Panc1 (cell line): ENCODE measurements at regions not wholly inside any gene's neighbourhood (a gene's known extent, or its start where the extent isn't known, plus 50 kb on each side); places are given as distances from the start of the nearest gene placed in this dataset.

Source experiments
- ATAC-seq: fragments of 200-7000 bp; cut with Tn5 transposase; 2 replicates; pipeline ENCODE4 v1.9.1; 2020; ENCODE audit warnings: mild to moderate bottlenecking, moderate library complexity
- BruUV-seq: library from RNA; stranded (reverse); fragments of 400-500 nt; replicated peaks from 2 replicates; lab custom pipeline; 2021; lab: Mats Ljungman, UMichigan
- CTCF ChIA-PET: fragments of 300-600 bp; sonication (Branson Sonifier 250); formaldehyde crosslinking; loops from one replicate; lab custom pipeline; 2022; ENCODE audit warnings: antibody characterized with exemption; lab: Charles Lee
- POLR2A ChIA-PET: fragments of 300-600 bp; sonication (Branson Sonifier 250); formaldehyde crosslinking; loops from one replicate; lab custom pipeline; 2022; ENCODE audit warnings: antibody characterized with exemption; lab: Charles Lee
- DNase-seq: peaks from one replicate; pipeline ENCODE4 v3.0.0-alpha.2; 2010; ENCODE audit warnings: low read depth, low spot score
- H3K27ac ChIP-seq: 2 replicates; pipeline ENCODE4 v1.5.1; 2011; ENCODE audit warnings: mild to moderate bottlenecking, low read length, inconsistent platforms
- H3K27me3 ChIP-seq: fragments of 200-500 bp; sonication (Bioruptor generic); 2 replicates; pipeline ENCODE4 v1.6.0; 2014; ENCODE audit warnings: low read length, inconsistent platforms; ENCODE audit not compliant: control insufficient read depth, insufficient read depth
- H3K36me3 ChIP-seq: fragments of 200-500 bp; sonication (Bioruptor generic); 2 replicates; pipeline ENCODE4 v1.5.1; 2014; ENCODE audit warnings: inconsistent platforms, mild to moderate bottlenecking, low read length, moderate library complexity; ENCODE audit not compliant: control insufficient read depth, insufficient read depth
- H3K4me1 ChIP-seq: 2 replicates; pipeline ENCODE4 v1.5.1; 2011; ENCODE audit warnings: inconsistent platforms, mild to moderate bottlenecking, low read length, moderate library complexity; ENCODE audit not compliant: control insufficient read depth, insufficient read depth
- H3K4me3 ChIP-seq, 2 experiments: 2 replicates each; pipeline ENCODE4 v1.5.1; 2011 to 2012; ENCODE audit warnings: low read depth in 2 of 2, low read length in 2 of 2, mild to moderate bottlenecking in 2 of 2, inconsistent platforms in 1 of 2, moderate library complexity in 1 of 2
- H3K9me3 ChIP-seq: fragments of 200-500 bp; sonication (Bioruptor generic); 2 replicates; pipeline ENCODE4 v1.5.1; 2014; ENCODE audit warnings: low read depth, mild to moderate bottlenecking, inconsistent platforms, low read length, moderate library complexity; ENCODE audit not compliant: control insufficient read depth, insufficient read depth
- CTCF ChIP-seq: fragments of 450-650 bp; IDR thresholded peaks from 2 replicates; pipeline ENCODE4 v1.5.1; 2017; ENCODE audit warnings: mild to moderate bottlenecking
- POLR2AphosphoS5 ChIP-seq: IDR thresholded peaks from 2 replicates; pipeline ENCODE4 v1.6.1; 2012; ENCODE audit warnings: mild to moderate bottlenecking, low read depth, low read length, moderate library complexity
- REST ChIP-seq, 2 experiments: IDR thresholded peaks; 2 replicates each; pipeline ENCODE4 v1.6.1; 2011 to 2012; ENCODE audit warnings: low read depth in 2 of 2, control low read depth in 1 of 2, low read length in 1 of 2, mild to moderate bottlenecking in 1 of 2, moderate library complexity in 1 of 2; ENCODE audit not compliant: insufficient read depth in 1 of 2
- SIN3A ChIP-seq: IDR thresholded peaks from 2 replicates; pipeline ENCODE4 v1.6.1; 2012; ENCODE audit warnings: low read depth, mild to moderate bottlenecking, low read length, moderate library complexity, borderline replicate concordance; ENCODE audit not compliant: insufficient read depth
- TCF7L2 ChIP-seq: IDR thresholded peaks from 2 replicates; pipeline ENCODE4 v1.6.1; 2011; ENCODE audit warnings: mild to moderate bottlenecking, low read depth, low read length, inconsistent platforms
- in situ Hi-C: cut with HindIII; loops from 2 replicates; pipeline ENCODE4 v1.10.0; 2016; ENCODE audit warnings: low sequenced_read_pairs, low pct_unique_long_range_greater_than_20kb
- intact Hi-C: fragments of 100-400 bp; cut with micrococcal nuclease; formaldehyde crosslinking; loops from one replicate; pipeline ENCODE4 v1.10.0; 2022; ENCODE audit not compliant: unreplicated experiment

GRCh38 chr13:31517599-31517998, 221.7 kb upstream of the RXFP2 start:
- intact Hi-C loops (no loop called here), in situ Hi-C loops (no loop called here)
- H3K36me3 ChIP-seq = no peaks in the 10 kb centered on the region
- no peaks in the 10 kb centered on the region for H3K4me1 ChIP-seq
- ChIA-PET CTCF (no interaction called here), POLR2A (no interaction called here)
- TF ChIP-seq CTCF (no peak), REST (IDR thresholded peaks at IDR 0.05; ENCODE audit: insufficient read depth in 1 of 2, low read depth in 2 of 2, low read length in 1 of 2) (no peak), SIN3A (no peak), TCF7L2 (no peak), POLR2AphosphoS5 (no peak)
- H3K9me3 ChIP-seq = no peaks in the 10 kb centered on the region
- no TSS peak for BruUV-seq
- H3K27ac ChIP-seq = no peak overlapping the region
- H3K27me3 ChIP-seq = 0 out of 2 replicates have a peak, but pooled peaks cover 2% of the 10 kb centered on the region
- H3K4me3 ChIP-seq = no peak overlapping the region
- no peak for ATAC-seq
- no peak for DNase-seq

GRCh38 chr13:31518645-31519044, 220.7 kb upstream of the RXFP2 start:
- CTCF ChIA-PET = no interaction called here
- H3K27me3 ChIP-seq = 0 out of 2 replicates have a peak, but pooled peaks cover 2% of the 10 kb centered on the region
- no peaks in the 10 kb centered on the region for H3K36me3 ChIP-seq
- in situ Hi-C loops (no loop called here), intact Hi-C loops (no loop called here)
- DNase-seq = no peak
- no peak overlapping the region for H3K4me3 ChIP-seq
- H3K9me3 ChIP-seq = no peaks in the 10 kb centered on the region
- no peak for TF ChIP-seq SIN3A
- no peak for TF ChIP-seq TCF7L2
- TF ChIP-seq POLR2AphosphoS5 = no peak
- TF ChIP-seq REST (IDR thresholded peaks at IDR 0.05; ENCODE audit: insufficient read depth in 1 of 2, low read depth in 2 of 2, low read length in 1 of 2) = no peak
- no peak for TF ChIP-seq CTCF
- H3K27ac ChIP-seq = no peak overlapping the region
- no peak for ATAC-seq
- no TSS peak for BruUV-seq
- POLR2A ChIA-PET = no interaction called here
- no peaks in the 10 kb centered on the region for H3K4me1 ChIP-seq
